AG09309 (cell line): ENCODE measurements at regions not wholly inside any gene's neighbourhood (a gene's known extent, or its start where the extent isn't known, plus 50 kb on each side); places are given as distances from the start of the nearest gene placed in this dataset.

Source experiments
- DNase-seq: peaks from one replicate; pipeline ENCODE4 v3.0.0-alpha.2; 2010; ENCODE audit warnings: low read depth
- H3K4me3 ChIP-seq: 2 replicates; pipeline ENCODE4 v1.5.1; 2011; ENCODE audit warnings: mild to moderate bottlenecking, low read depth, low read length, moderate library complexity; ENCODE audit not compliant: control insufficient read depth
- CTCF ChIP-seq: IDR thresholded peaks from 2 replicates; pipeline ENCODE4 v1.5.1; 2011; ENCODE audit warnings: mild to moderate bottlenecking, low read depth, low read length, inconsistent platforms; ENCODE audit not compliant: insufficient read depth, control insufficient read depth; ENCODE audit errors: missing control alignments

- H3K4me3 ChIP-seq = no peak overlapping the region
- DNase-seq = no peak
- no peak for TF ChIP-seq CTCF
Observed at GRCh38 chrX:110877326-110877725, 81.7 kb upstream of the CHRDL1 start.

- no peak for DNase-seq
Observed at GRCh38 chrX:110871839-110872238, 76.2 kb upstream of the CHRDL1 start.

GRCh38 chrX:110866421-110866820, 70.8 kb upstream of the CHRDL1 start:
- DNase-seq = no peak
- no peak overlapping the region for H3K4me3 ChIP-seq

More at GRCh38 chrX:110871839-110872238, 76.2 kb upstream of the CHRDL1 start:
- H3K4me3 ChIP-seq = no peak overlapping the region
- TF ChIP-seq CTCF = no peak

DNA sequence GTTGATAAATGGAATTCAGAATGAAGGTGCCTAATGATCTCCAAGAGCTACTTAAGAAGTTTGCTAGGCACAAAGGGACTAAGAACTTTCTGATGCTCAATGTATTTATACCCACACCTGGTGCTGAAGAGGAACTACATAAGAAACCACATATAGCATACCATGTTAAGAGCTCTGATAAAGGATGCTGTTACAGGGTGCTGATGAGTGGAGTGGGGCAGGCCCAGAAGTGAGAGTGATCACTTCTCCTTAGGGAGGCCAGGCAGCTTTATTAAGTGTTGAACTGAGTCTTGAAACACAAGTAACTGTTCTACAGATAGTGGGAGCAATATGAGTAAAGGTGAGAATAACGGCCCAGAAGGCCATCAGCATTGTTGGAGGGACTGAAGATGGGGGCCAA, 68.3 kb upstream of the CHRDL1 start:
- H3K4me3 ChIP-seq = no peak overlapping the region
- TF ChIP-seq CTCF = no peak
- no peak for DNase-seq

More at GRCh38 chrX:110866421-110866820, 70.8 kb upstream of the CHRDL1 start:
- no peak for TF ChIP-seq CTCF

GRCh38 chrX:110858565-110858964, 62.9 kb upstream of the CHRDL1 start:
- no peak for DNase-seq

GRCh38 chrX:110853610-110854009, 58.0 kb upstream of the CHRDL1 start:
- H3K4me3 ChIP-seq = no peak overlapping the region
- TF ChIP-seq CTCF = peak; percentile 47
- no peak for DNase-seq

More at GRCh38 chrX:110858565-110858964, 62.9 kb upstream of the CHRDL1 start:
- no peak overlapping the region for H3K4me3 ChIP-seq
- TF ChIP-seq CTCF = no peak

DNA sequence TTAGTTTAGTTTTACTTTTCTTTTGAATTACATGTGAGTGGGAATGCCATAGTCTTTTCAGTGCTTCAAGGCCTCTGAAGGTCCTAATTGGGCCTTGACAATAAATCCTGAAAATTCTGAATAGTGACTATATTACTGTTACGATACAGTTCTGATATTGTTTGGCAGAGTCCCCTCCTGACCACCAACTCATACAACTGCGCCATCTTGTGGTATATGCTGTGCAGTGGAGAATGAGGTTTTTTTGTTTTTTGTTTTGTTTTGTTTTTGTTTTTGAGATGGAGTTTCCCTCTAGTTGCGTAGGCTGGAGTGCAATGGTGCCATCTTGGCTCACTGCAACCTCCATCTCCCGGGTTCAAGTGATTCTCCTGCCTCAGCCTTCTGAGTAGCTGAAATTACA, 56.6 kb upstream of the CHRDL1 start:
- TF ChIP-seq CTCF = peak; percentile 63
- DNase-seq = no peak
- no peak overlapping the region for H3K4me3 ChIP-seq
